ENCODE measurements at regions not wholly inside any gene's neighbourhood (a gene's known extent, or its start where the extent isn't known, plus 50 kb on each side); places are given as distances from the start of the nearest gene placed in this dataset.

- Histone ChIP-seq H3K4me1 (no peaks in the 10 kb centered on the region), H3K27ac (no peak overlapping the region), H3K36me3 (replicated peaks in 1 of 2; ENCODE audit: insufficient read depth in 1 of 2, low read depth in 2 of 2) (no peaks in the 10 kb centered on the region), H3K4me3 (no peak overlapping the region), H3K27me3 (no peaks in the 10 kb centered on the region), H3K9me3 (no peaks in the 10 kb centered on the region)
- TF ChIP-seq POLR2A (IDR thresholded peaks at IDR 0.05), result no peak
- no peak for TF ChIP-seq CTCF (IDR thresholded peaks at IDR 0.05)
- DNase-seq (no peak), ATAC-seq (no peak)
- intact Hi-C loops (cut with DNase I), result no loop called here
Measured at GRCh38 chr10:36277459-36277858, 635.4 kb upstream of the FZD8 start.

GRCh38 chr10:36271627-36272340 lies 629.7 kb upstream of the FZD8 start:
- TF ChIP-seq POLR2A (IDR thresholded peaks at IDR 0.05) (no peak), CTCF (IDR thresholded peaks at IDR 0.05) (no peak)
- WGBS, 2 donors, result 51 to 59% methylated on average over 2 of the region's 2 CpGs
- DNase-seq (no peak), ATAC-seq (no peak)
- H3K27ac ChIP-seq, result no peak overlapping the region
- intact Hi-C loops (cut with DNase I), result no loop called here
- H3K36me3 ChIP-seq (replicated peaks in 1 of 2; ENCODE audit: insufficient read depth in 1 of 2, low read depth in 2 of 2), result no peaks in the 10 kb centered on the region
- no peaks in the 10 kb centered on the region for H3K27me3 ChIP-seq
- H3K9me3 ChIP-seq, result no peaks in the 10 kb centered on the region
- no peak overlapping the region for H3K4me3 ChIP-seq
- no peaks in the 10 kb centered on the region for H3K4me1 ChIP-seq

- WGBS, 2 donors, result 79 to 84% methylated on average over 1 of the region's 1 CpG
- no peak for ATAC-seq
- H3K27me3 ChIP-seq, result no peaks in the 10 kb centered on the region
- H3K4me3 ChIP-seq, result no peak overlapping the region
- DNase-seq, result no peak
- no peaks in the 10 kb centered on the region for H3K4me1 ChIP-seq
- H3K36me3 ChIP-seq (replicated peaks in 1 of 2; ENCODE audit: insufficient read depth in 1 of 2, low read depth in 2 of 2), result no peaks in the 10 kb centered on the region
- intact Hi-C loops (cut with DNase I), result no loop called here
- no peaks in the 10 kb centered on the region for H3K9me3 ChIP-seq
- H3K27ac ChIP-seq, result no peak overlapping the region
- TF ChIP-seq CTCF (IDR thresholded peaks at IDR 0.05), result no peak
Measured at GRCh38 chr10:36269222-36269621, 627.1 kb upstream of the FZD8 start.

- no peak overlapping the region for H3K27ac ChIP-seq
- no peaks in the 10 kb centered on the region for H3K27me3 ChIP-seq
- H3K4me1 ChIP-seq, result no peaks in the 10 kb centered on the region
- 24 to 38% methylated on average over 1 of the region's 1 CpG for WGBS, 2 donors
- TF ChIP-seq CTCF (IDR thresholded peaks at IDR 0.05) (no peak), POLR2A (IDR thresholded peaks at IDR 0.05) (no peak)
- DNase-seq (no peak), ATAC-seq (no peak)
- H3K4me3 ChIP-seq, result no peak overlapping the region
- intact Hi-C loops (cut with DNase I), result no loop called here
- no peaks in the 10 kb centered on the region for H3K9me3 ChIP-seq
- H3K36me3 ChIP-seq (replicated peaks in 1 of 2; ENCODE audit: insufficient read depth in 1 of 2, low read depth in 2 of 2), result no peaks in the 10 kb centered on the region
Measured at GRCh38 chr10:36266923-36267322, 624.8 kb upstream of the FZD8 start.

- intact Hi-C loops (cut with DNase I), result no loop called here
- ATAC-seq (no peak), DNase-seq (no peak)
- H3K4me3 ChIP-seq, result no peak overlapping the region
- no peaks in the 10 kb centered on the region for H3K4me1 ChIP-seq
- H3K27me3 ChIP-seq, result no peaks in the 10 kb centered on the region
- H3K36me3 ChIP-seq (replicated peaks in 1 of 2; ENCODE audit: insufficient read depth in 1 of 2, low read depth in 2 of 2), result no peaks in the 10 kb centered on the region
- no peak overlapping the region for H3K27ac ChIP-seq
- H3K9me3 ChIP-seq, result no peaks in the 10 kb centered on the region
- TF ChIP-seq POLR2A (IDR thresholded peaks at IDR 0.05) (no peak), CTCF (IDR thresholded peaks at IDR 0.05) (no peak)
- WGBS, 2 donors, result 77 to 80% methylated on average over 2 of the region's 2 CpGs
Measured at GRCh38 chr10:36265741-36266140, 623.6 kb upstream of the FZD8 start.
